HG03378 (cell line): ENCODE measurements at regions not wholly inside any gene's neighbourhood (a gene's known extent, or its start where the extent isn't known, plus 50 kb on each side); places are given as distances from the start of the nearest gene placed in this dataset.

ENCODE experiments used
- ATAC-seq: cut with Tn5 transposase; IDR thresholded peaks from one replicate; pipeline ENCODE4 v1.9.1; 2021; ENCODE audit warnings: mild to moderate bottlenecking, moderate library complexity; ENCODE audit not compliant: unreplicated experiment

GRCh38 chr1:164228928-164229327 is 330.1 kb upstream of the PBX1 start:
- ATAC-seq: no peak

- ATAC-seq: no peak
Observed at GRCh38 chr1:164233149-164233548, 325.8 kb upstream of the PBX1 start.

GRCh38 chr1:164240081-164240480 is 318.9 kb upstream of the PBX1 start:
- no peak for ATAC-seq

- ATAC-seq: no peak
Observed at GRCh38 chr1:164250365-164250764, 308.6 kb upstream of the PBX1 start.

- no peak for ATAC-seq
Observed at GRCh38 chr1:164256456-164256855, 302.5 kb upstream of the PBX1 start.

- ATAC-seq: no peak
Observed at GRCh38 chr1:164261691-164262240, 297.2 kb upstream of the PBX1 start.

- no peak for ATAC-seq
Observed at GRCh38 chr1:164263540-164263939, 295.4 kb upstream of the PBX1 start.

GRCh38 chr1:164265232-164265631 is 293.8 kb upstream of the PBX1 start:
- no peak for ATAC-seq

- ATAC-seq: no peak
Observed at GRCh38 chr1:164272156-164272555, 286.8 kb upstream of the PBX1 start.

- ATAC-seq: no peak
Observed at GRCh38 chr1:164296172-164296571, 262.8 kb upstream of the PBX1 start.

GRCh38 chr1:164308101-164308500 is 250.9 kb upstream of the PBX1 start:
- ATAC-seq: no peak

GRCh38 chr1:164310166-164310565 is 248.8 kb upstream of the PBX1 start:
- no peak for ATAC-seq

- ATAC-seq: no peak
Observed at GRCh38 chr1:164311377-164311776, 247.6 kb upstream of the PBX1 start.

- no peak for ATAC-seq
Observed at GRCh38 chr1:164320790-164321731, 237.9 kb upstream of the PBX1 start.

- no peak for ATAC-seq
Observed at GRCh38 chr1:164325786-164326185, 233.2 kb upstream of the PBX1 start.

- no peak for ATAC-seq
Observed at GRCh38 chr1:164333387-164333786, 225.6 kb upstream of the PBX1 start.

- no peak for ATAC-seq
Observed at GRCh38 chr1:164337394-164337793, 221.6 kb upstream of the PBX1 start.

GRCh38 chr1:164337885-164338284 is 221.1 kb upstream of the PBX1 start:
- ATAC-seq: no peak

- no peak for ATAC-seq
Observed at GRCh38 chr1:164343189-164343588, 215.8 kb upstream of the PBX1 start.

GRCh38 chr1:164347980-164348379 is 211.0 kb upstream of the PBX1 start:
- ATAC-seq: no peak

- ATAC-seq: no peak
Observed at GRCh38 chr1:164356511-164356910, 202.5 kb upstream of the PBX1 start.

GRCh38 chr1:164360265-164360664 is 198.7 kb upstream of the PBX1 start:
- no peak for ATAC-seq
